K562 (cell line): ENCODE measurements at regions not wholly inside any gene's neighbourhood (a gene's known extent, or its start where the extent isn't known, plus 50 kb on each side); places are given as distances from the start of the nearest gene placed in this dataset.

Source experiments
- ATAC-seq: fragments of 200-7000 bp; cut with Tn5 transposase; 3 replicates; pipeline ENCODE4 v1.9.1; 2020; ENCODE audit warnings: moderate library complexity
- BruUV-seq: library from RNA; stranded (reverse); fragments of 400-500 nt; replicated peaks from 2 replicates; lab custom pipeline; 2021; lab: Mats Ljungman, UMichigan
- CTCF ChIA-PET: fragments of 300-600 bp; formaldehyde crosslinking; extraction: SDS; loops from one replicate; lab custom pipeline; 2021; ENCODE audit warnings: low intra/inter-chr PET ratio; lab: Yijun Ruan, JAX
- POLR2A ChIA-PET: fragments of 300-600, 350-650 bp; sonication (Branson Sonifier 250); formaldehyde crosslinking; extraction: SDS; loops from one replicate; lab custom pipeline; 2021; ENCODE audit warnings: antibody characterized with exemption, inconsistent platforms; lab: Yijun Ruan, JAX
- DNase-seq, 4 experiments: peaks; one replicate each; pipeline versions ENCODE4 v3.0.0 to v3.0.0-alpha.2; 2011 to 2018; ENCODE audit warnings: low spot score in 3 of 4, mixed read lengths in 3 of 4; ENCODE audit errors: extremely low read depth in 1 of 4
- FAIRE-seq: peaks from 2 replicates; lab custom pipeline; 2011; peaks lifted over from hg19 to GRCh38; lab: Jason Lieb, UNC
- H2AFZ ChIP-seq: 2 replicates; pipeline ENCODE4 v1.6.0; 2011; ENCODE audit warnings: low read depth, low read length, control low read depth, inconsistent platforms
- H3K27ac ChIP-seq: fragments of 200-600 bp; 3 replicates; pipeline ENCODE4 v1.8.0; 2011; ENCODE audit warnings: low read depth, mild to moderate bottlenecking, control low read depth, inconsistent platforms, low read length, moderate library complexity, mixed read lengths; ENCODE audit errors: extremely low read depth
- H3K27me3 ChIP-seq, 2 experiments: fragments of 300-600 bp in 1 of 2; 2 replicates in 1 of 2; 3 replicates in 1 of 2; pipeline versions ENCODE4 v1.6.0 to v1.8.0; 2011; ENCODE audit warnings: inconsistent platforms in 2 of 2, low read length in 2 of 2, mild to moderate bottlenecking in 1 of 2, mixed read lengths in 1 of 2, moderate library complexity in 1 of 2; ENCODE audit not compliant: control insufficient read depth in 2 of 2, insufficient read depth in 2 of 2
- H3K36me3 ChIP-seq: fragments of 300-600 bp; 3 replicates; pipeline ENCODE4 v1.8.0; 2011; ENCODE audit warnings: mild to moderate bottlenecking, low read length, inconsistent platforms; ENCODE audit not compliant: control insufficient read depth, insufficient read depth
- H3K4me1 ChIP-seq, 2 experiments: fragments of 200-600 bp in 1 of 2; replicated peaks in 1 of 2; 2 replicates in 1 of 2; 3 replicates in 1 of 2; pipeline versions ENCODE4 v1.5.1 to v1.8.0; 2011; ENCODE audit warnings: inconsistent platforms in 2 of 2, low read length in 2 of 2, mild to moderate bottlenecking in 1 of 2, mixed read lengths in 1 of 2, moderate library complexity in 1 of 2; ENCODE audit not compliant: control insufficient read depth in 2 of 2, insufficient read depth in 2 of 2
- H3K4me2 ChIP-seq: 2 replicates; pipeline ENCODE4 v1.6.1; 2011; ENCODE audit warnings: low read length, control low read depth, inconsistent platforms, mixed read lengths; ENCODE audit not compliant: insufficient read depth
- H3K4me3 ChIP-seq: fragments of 200-600 bp; sonication (generic), shearing (Covaris generic); 2 replicates; pipeline ENCODE4 v1.5.1; 2016; ENCODE audit warnings: control low read depth, inconsistent platforms
- H3K79me2 ChIP-seq: fragments of 200-600 bp; 3 replicates; pipeline ENCODE4 v1.8.0; 2011; ENCODE audit warnings: low read length, inconsistent platforms; ENCODE audit not compliant: control insufficient read depth, insufficient read depth
- H3K9ac ChIP-seq, 2 experiments: 2 replicates each; pipeline versions ENCODE4 v1.6.0 to v1.6.1; 2011; ENCODE audit warnings: low read depth in 2 of 2, low read length in 2 of 2, control low read depth in 1 of 2, inconsistent platforms in 1 of 2, mild to moderate bottlenecking in 1 of 2, mixed read lengths in 1 of 2; ENCODE audit not compliant: insufficient read depth in 1 of 2
- H3K9me1 ChIP-seq: one replicate; pipeline ENCODE4 v1.6.0; 2011; ENCODE audit warnings: inconsistent platforms, mild to moderate bottlenecking, low read length, moderate library complexity; ENCODE audit not compliant: control insufficient read depth, insufficient read depth
- H3K9me3 ChIP-seq: replicated peaks from 2 replicates; pipeline ENCODE4 v1.5.1; 2011; ENCODE audit warnings: low read depth, low read length, inconsistent platforms; ENCODE audit not compliant: control insufficient read depth, insufficient read depth
- H4K20me1 ChIP-seq: replicated peaks from 2 replicates; pipeline ENCODE4 v1.6.1; 2011; ENCODE audit warnings: low read length, inconsistent platforms, mixed read lengths; ENCODE audit not compliant: control insufficient read depth, insufficient read depth
- ARID1B ChIP-seq: fragments of 450-650 bp; IDR thresholded peaks from 2 replicates; pipeline ENCODE4 v1.6.1; 2016; ENCODE audit warnings: antibody characterized with exemption, mild to moderate bottlenecking, inconsistent platforms
- BRD9 ChIP-seq: fragments of 450-650 bp; IDR thresholded peaks from 2 replicates; pipeline ENCODE4 v1.6.1; 2018; ENCODE audit warnings: low read depth; ENCODE audit not compliant: partially characterized antibody
- BRF1 ChIP-seq: IDR thresholded peaks from 3 replicates; pipeline ENCODE4 v1.6.1; 2011; ENCODE audit warnings: borderline replicate concordance, mild to moderate bottlenecking; ENCODE audit not compliant: insufficient read length; ENCODE audit errors: extremely low read depth
- E2F4 ChIP-seq: sonication (generic); formaldehyde crosslinking; IDR thresholded peaks from 2 replicates; pipeline ENCODE4 v1.8.0; 2022; ENCODE audit warnings: mild to moderate bottlenecking, low read depth, missing genetic modification reagents
- L3MBTL2 ChIP-seq: fragments of 450-650 bp; IDR thresholded peaks from 2 replicates; pipeline ENCODE4 v1.6.1; 2016; ENCODE audit warnings: mild to moderate bottlenecking, moderate library complexity
- MBD1 ChIP-seq: fragments of 250-450 bp; sonication (Bioruptor Pico); IDR thresholded peaks from 2 replicates; pipeline ENCODE4 v1.8.0; 2022; ENCODE audit warnings: inconsistent platforms
- STAT5A ChIP-seq: IDR thresholded peaks from 2 replicates; pipeline ENCODE4 v1.6.1; 2012; ENCODE audit warnings: low read length, inconsistent platforms, borderline replicate concordance
- WGBS: fragments of 100-300 bp; shearing (Covaris generic); methylation state at CpG from one replicate; pipeline ENCODE4 v1.1.6; 2016; ENCODE audit warnings: low coverage, mixed read lengths; ENCODE audit not compliant: insufficient coverage; ENCODE audit errors: missing lambda C conversion rate; 5-methylcytosine and 5-hydroxymethylcytosine counted together
- in situ Hi-C: fragments of 300-500 bp; cut with MboI; formaldehyde crosslinking; loops from 4 replicates; pipeline ENCODE4 v1.15.0; 2018; ENCODE audit warnings: inconsistent platforms, mixed read lengths
- intact Hi-C: fragments of 100-400 bp; cut with micrococcal nuclease; formaldehyde crosslinking; loops from 2 replicates; pipeline ENCODE4 v1.14.2; 2022
- TF ChIP-seq, protein P1 (sequence below): sonication (generic); formaldehyde crosslinking; IDR thresholded peaks from 2 replicates; pipeline ENCODE4 v1.9.0; 2022; ENCODE audit warnings: mild to moderate bottlenecking, missing genetic modification reagents
- TF ChIP-seq, protein P2 (sequence below), 2 experiments: fragments of 450-650 bp; formaldehyde crosslinking in 1 of 2; IDR thresholded peaks; 2 replicates each; pipeline versions ENCODE4 v1.4.0 to v1.6.1; 2014 to 2020; ENCODE audit warnings: mild to moderate bottlenecking in 2 of 2, borderline replicate concordance in 1 of 2, low read depth in 1 of 2

DNA sequence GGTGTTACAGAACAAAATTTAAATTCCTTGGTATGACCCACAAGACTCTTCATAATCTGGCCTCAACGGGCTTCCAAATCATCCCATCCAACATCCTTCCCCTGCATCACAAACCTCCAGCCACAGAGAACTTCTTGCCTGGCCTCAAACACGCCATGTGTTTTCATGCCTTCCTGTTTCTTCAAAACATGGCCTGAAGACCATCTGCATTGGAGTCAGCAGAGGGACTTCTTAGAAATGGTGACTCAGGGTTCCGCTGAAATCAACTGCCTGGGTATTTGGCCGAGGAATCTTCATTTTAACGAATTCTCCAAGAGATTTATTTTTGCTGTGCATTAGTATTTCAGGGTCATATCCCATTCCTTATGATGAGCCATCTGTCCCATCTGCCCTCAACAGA is 138.1 kb upstream of the RAP2B start (continued):
- TF ChIP-seq E2F4 (CRISPR knock-in tag) (no peak), ARID1B (peak; percentile 63), STAT5A (peak; percentile 76), BRF1 (no peak), L3MBTL2 (peak; percentile 92)
- TF ChIP-seq, protein P1, sequence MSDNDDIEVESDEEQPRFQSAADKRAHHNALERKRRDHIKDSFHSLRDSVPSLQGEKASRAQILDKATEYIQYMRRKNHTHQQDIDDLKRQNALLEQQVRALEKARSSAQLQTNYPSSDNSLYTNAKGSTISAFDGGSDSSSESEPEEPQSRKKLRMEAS (CRISPR knock-in tag), result no peak

GRCh38 chr3:153026026-153026425 is 136.0 kb upstream of the RAP2B start:
- H3K79me2 ChIP-seq, result no peaks in the 10 kb centered on the region
- no peaks in the 10 kb centered on the region for H3K9me1 ChIP-seq
- no peaks in the 10 kb centered on the region for H3K9me3 ChIP-seq
- H3K27ac ChIP-seq, result no peak overlapping the region
- no peaks in the 10 kb centered on the region for H3K27me3 ChIP-seq
- in situ Hi-C loops (loop anchor here (10.0 to 25.0 kb wide), 3 partner anchors 261 to 1229 kb away; no protein-coding TSS in a partner anchor), intact Hi-C loops (loop anchor here (1.0 to 5.0 kb wide), 5 partner anchors 265 to 1226 kb away; no protein-coding TSS in a partner anchor)
- ChIA-PET POLR2A (no interaction called here), CTCF (interaction anchor here (0.7 to 1.3 kb wide), 5 partner anchors 147 to 1228 kb away, joined by 3 to 6 read pairs (median 3); no protein-coding TSS in a partner anchor)
- H4K20me1 ChIP-seq, result no peaks in the 10 kb centered on the region
- ATAC-seq, result no peak
- H2AFZ ChIP-seq, result no peak overlapping the region
- peak; percentile 67 for FAIRE-seq
- H3K9ac ChIP-seq, result no peak overlapping the region
- no peak overlapping the region for H3K4me3 ChIP-seq
- peaks cover 15 to 32% of the 10 kb centered on the region in 2 experiments; a peak in 4 of 5 replicates for H3K4me1 ChIP-seq
- no TSS peak for BruUV-seq
- WGBS, result 32% methylated on average over 3 of the region's 3 CpGs
- DNase-seq, result peak in 3 of 4 experiments; percentile 21 to 62 (median 36)
- H3K36me3 ChIP-seq, result no peaks in the 10 kb centered on the region
- no peak overlapping the region for H3K4me2 ChIP-seq
- TF ChIP-seq MBD1 (CRISPR knock-in tag), result no peak
- peak; percentile 45 for TF ChIP-seq BRD9
- TF ChIP-seq, protein P2, sequence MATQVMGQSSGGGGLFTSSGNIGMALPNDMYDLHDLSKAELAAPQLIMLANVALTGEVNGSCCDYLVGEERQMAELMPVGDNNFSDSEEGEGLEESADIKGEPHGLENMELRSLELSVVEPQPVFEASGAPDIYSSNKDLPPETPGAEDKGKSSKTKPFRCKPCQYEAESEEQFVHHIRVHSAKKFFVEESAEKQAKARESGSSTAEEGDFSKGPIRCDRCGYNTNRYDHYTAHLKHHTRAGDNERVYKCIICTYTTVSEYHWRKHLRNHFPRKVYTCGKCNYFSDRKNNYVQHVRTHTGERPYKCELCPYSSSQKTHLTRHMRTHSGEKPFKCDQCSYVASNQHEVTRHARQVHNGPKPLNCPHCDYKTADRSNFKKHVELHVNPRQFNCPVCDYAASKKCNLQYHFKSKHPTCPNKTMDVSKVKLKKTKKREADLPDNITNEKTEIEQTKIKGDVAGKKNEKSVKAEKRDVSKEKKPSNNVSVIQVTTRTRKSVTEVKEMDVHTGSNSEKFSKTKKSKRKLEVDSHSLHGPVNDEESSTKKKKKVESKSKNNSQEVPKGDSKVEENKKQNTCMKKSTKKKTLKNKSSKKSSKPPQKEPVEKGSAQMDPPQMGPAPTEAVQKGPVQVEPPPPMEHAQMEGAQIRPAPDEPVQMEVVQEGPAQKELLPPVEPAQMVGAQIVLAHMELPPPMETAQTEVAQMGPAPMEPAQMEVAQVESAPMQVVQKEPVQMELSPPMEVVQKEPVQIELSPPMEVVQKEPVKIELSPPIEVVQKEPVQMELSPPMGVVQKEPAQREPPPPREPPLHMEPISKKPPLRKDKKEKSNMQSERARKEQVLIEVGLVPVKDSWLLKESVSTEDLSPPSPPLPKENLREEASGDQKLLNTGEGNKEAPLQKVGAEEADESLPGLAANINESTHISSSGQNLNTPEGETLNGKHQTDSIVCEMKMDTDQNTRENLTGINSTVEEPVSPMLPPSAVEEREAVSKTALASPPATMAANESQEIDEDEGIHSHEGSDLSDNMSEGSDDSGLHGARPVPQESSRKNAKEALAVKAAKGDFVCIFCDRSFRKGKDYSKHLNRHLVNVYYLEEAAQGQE (IDR thresholded peaks at IDR 0.05; ENCODE audit: borderline replicate concordance), result peak; percentile 79
- TF ChIP-seq, protein P2 (CRISPR knock-in tag; IDR thresholded peaks at IDR 0.05; ENCODE audit: low read depth), result no peak
